CD4-positive, alpha-beta T cell (primary cell): ENCODE measurements at regions not wholly inside any gene's neighbourhood (a gene's known extent, or its start where the extent isn't known, plus 50 kb on each side); places are given as distances from the start of the nearest gene placed in this dataset.

ENCODE experiments used
- ATAC-seq: fragments of 200-7000 bp; cut with Tn5 transposase; one replicate; pipeline ENCODE4 v1.10.0; 2022; ENCODE audit warnings: mild to moderate bottlenecking; ENCODE audit not compliant: poor library complexity
- CTCF ChIA-PET: fragments of 350-600 bp; sonication (Branson Sonifier 250); formaldehyde crosslinking; loops from one replicate; lab custom pipeline; 2021; ENCODE audit warnings: antibody characterized with exemption, inconsistent platforms; lab: Charles Lee
- POLR2A ChIA-PET: fragments of 350-600 bp; sonication (Branson Sonifier 250); formaldehyde crosslinking; loops from one replicate; lab custom pipeline; 2021; ENCODE audit warnings: antibody characterized with exemption, inconsistent platforms; lab: Charles Lee
- DNase-seq, 14 experiments: peaks; one replicate each; pipeline ENCODE4 v3.0.0-alpha.2; 2013 to 2020; ENCODE audit warnings: mixed read lengths in 2 of 14
- H3K27ac ChIP-seq, 2 donors: one replicate each; pipeline versions ENCODE4 v1.5.1 to v1.7.0; 2013; ENCODE audit warnings: low read length in 2 of 2, low read depth in 1 of 2, mild to moderate bottlenecking in 1 of 2
- H3K27me3 ChIP-seq, 2 experiments: 1 replicate in 1 of 2; 2 replicates in 1 of 2; pipeline versions ENCODE4 v1.6.1 to v1.7.0; 2013; ENCODE audit warnings: low read length in 2 of 2, control low read depth in 1 of 2, mild to moderate bottlenecking in 1 of 2, moderate library complexity in 1 of 2; ENCODE audit not compliant: insufficient read depth in 2 of 2, control insufficient read depth in 1 of 2
- H3K36me3 ChIP-seq: one replicate; pipeline ENCODE4 v1.6.1; 2013; ENCODE audit warnings: low read length, control low read depth; ENCODE audit not compliant: insufficient read depth
- H3K4me1 ChIP-seq: one replicate; pipeline ENCODE4 v1.6.1; 2013; ENCODE audit warnings: low read length, control low read depth; ENCODE audit not compliant: insufficient read depth
- H3K4me3 ChIP-seq: one replicate; pipeline ENCODE4 v1.5.1; 2013; ENCODE audit warnings: mild to moderate bottlenecking, low read length, moderate library complexity
- H3K9me3 ChIP-seq, 2 experiments: 1 replicate in 1 of 2; 2 replicates in 1 of 2; pipeline versions ENCODE4 v1.6.1 to v1.7.0; 2013; ENCODE audit warnings: low read length in 2 of 2, mild to moderate bottlenecking in 2 of 2, control low read depth in 1 of 2, moderate library complexity in 1 of 2; ENCODE audit not compliant: control insufficient read depth in 1 of 2, insufficient read depth in 1 of 2
- H3K27ac Mint-ChIP-seq: one replicate; pipeline ENCODE4 v1.8.0; 2020; ENCODE audit warnings: mixed read lengths
- H3K27me3 Mint-ChIP-seq: one replicate; pipeline ENCODE4 v1.8.0; 2021; ENCODE audit warnings: mixed read lengths
- H3K36me3 Mint-ChIP-seq: one replicate; pipeline ENCODE4 v1.8.0; 2021; ENCODE audit warnings: low read depth, mixed read lengths
- H3K4me1 Mint-ChIP-seq: one replicate; pipeline ENCODE4 v1.8.0; 2021; ENCODE audit warnings: low read depth, mixed read lengths
- H3K4me3 Mint-ChIP-seq: one replicate; pipeline ENCODE4 v1.8.0; 2020; ENCODE audit warnings: mild to moderate bottlenecking, mixed read lengths
- H3K9me3 Mint-ChIP-seq: one replicate; pipeline ENCODE4 v1.8.0; 2020; ENCODE audit warnings: mixed read lengths
- CTCF ChIP-seq: fragments of 200-600 bp; IDR thresholded peaks from one replicate; pipeline ENCODE4 v1.8.0; 2022; ENCODE audit warnings: antibody characterized with exemption, mild to moderate bottlenecking
- intact Hi-C, 2 experiments: fragments of 100-400 bp; cut with DNase I in 1 of 2; cut with micrococcal nuclease in 1 of 2; formaldehyde crosslinking; loops; one replicate each; pipeline versions ENCODE4 v1.15.1 to v1.9.0; 2023 to 2025; cut with DNase I, micrococcal nuclease

- no peak overlapping the region for H3K27ac Mint-ChIP-seq
- no peak overlapping the region for H3K4me3 ChIP-seq
- no peaks in the 10 kb centered on the region for H3K4me1 ChIP-seq
- no peak for DNase-seq
- no peak overlapping the region for H3K4me3 Mint-ChIP-seq
- H3K4me1 Mint-ChIP-seq: no peaks in the 10 kb centered on the region
- CTCF ChIA-PET: no interaction called here
- no peak for TF ChIP-seq CTCF
- ATAC-seq: no peak
- intact Hi-C loops: no loop called here
- H3K9me3 Mint-ChIP-seq: no peaks in the 10 kb centered on the region
- no peaks in the 10 kb centered on the region for H3K36me3 ChIP-seq
- POLR2A ChIA-PET: no interaction called here
- H3K27ac ChIP-seq: no peak overlapping the region
- H3K27me3 Mint-ChIP-seq: peaks cover 14% of the 10 kb centered on the region
- no peaks in the 10 kb centered on the region for H3K9me3 ChIP-seq
- no peaks in the 10 kb centered on the region for H3K27me3 ChIP-seq
- no peaks in the 10 kb centered on the region for H3K36me3 Mint-ChIP-seq
Measured at GRCh38 chr9:120284821-120285220, 295.1 kb downstream of the CDK5RAP2 start.

- POLR2A ChIA-PET: no interaction called here
- H3K4me3 Mint-ChIP-seq: no peak overlapping the region
- H3K36me3 ChIP-seq: no peaks in the 10 kb centered on the region
- H3K27ac ChIP-seq: no peak overlapping the region
- H3K4me1 Mint-ChIP-seq: no peaks in the 10 kb centered on the region
- no peak for TF ChIP-seq CTCF
- ATAC-seq (no peak), DNase-seq (no peak)
- no peak overlapping the region for H3K27ac Mint-ChIP-seq
- no peaks in the 10 kb centered on the region for H3K9me3 ChIP-seq
- H3K4me1 ChIP-seq: no peaks in the 10 kb centered on the region
- CTCF ChIA-PET: no interaction called here
- intact Hi-C loops: no loop called here
- H3K27me3 Mint-ChIP-seq: peaks cover 28% of the 10 kb centered on the region
- no peaks in the 10 kb centered on the region for H3K27me3 ChIP-seq
- H3K4me3 ChIP-seq: no peak overlapping the region
- H3K36me3 Mint-ChIP-seq: no peaks in the 10 kb centered on the region
- peaks cover 2% of the 10 kb centered on the region for H3K9me3 Mint-ChIP-seq
Measured at GRCh38 chr9:120281665-120282064, 298.3 kb downstream of the CDK5RAP2 start.

DNA sequence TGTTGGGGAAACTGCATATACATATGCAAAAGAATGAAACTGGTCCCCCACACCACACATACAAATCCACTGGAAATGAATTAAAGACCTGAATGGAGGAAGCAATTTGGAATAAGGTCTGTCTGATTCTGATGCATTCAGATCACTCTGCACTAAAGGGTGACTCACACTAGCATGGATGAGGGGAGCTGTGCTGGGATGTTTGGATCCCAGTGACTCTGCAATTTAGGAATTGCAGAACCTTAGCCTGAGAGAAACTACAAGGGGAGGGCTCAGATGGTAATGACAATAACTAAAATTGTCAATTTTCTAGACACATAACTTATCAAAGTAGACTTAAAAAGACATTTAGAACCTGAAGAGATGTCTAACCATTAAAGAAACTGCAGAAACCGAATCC lies 312.0 kb downstream of the CDK5RAP2 start:
- Mint-ChIP-seq H3K36me3 (no peaks in the 10 kb centered on the region), H3K27ac (no peak overlapping the region), H3K27me3 (peaks cover 6% of the 10 kb centered on the region), H3K9me3 (peaks cover 14% of the 10 kb centered on the region), H3K4me1 (no peaks in the 10 kb centered on the region), H3K4me3 (no peak overlapping the region)
- Histone ChIP-seq H3K9me3 (no peaks in the 10 kb centered on the region), H3K4me1 (no peaks in the 10 kb centered on the region), H3K36me3 (no peaks in the 10 kb centered on the region), H3K27ac (no peak overlapping the region), H3K27me3 (peaks cover 0 to 2% of the 10 kb centered on the region in 2 experiments), H3K4me3 (no peak overlapping the region)
- ChIA-PET POLR2A (no interaction called here), CTCF (no interaction called here)
- DNase-seq (no peak), ATAC-seq (no peak)
- intact Hi-C loops: no loop called here
- no peak for TF ChIP-seq CTCF
